HG03378 (cell line): ENCODE measurements at regions not wholly inside any gene's neighbourhood (a gene's known extent, or its start where the extent isn't known, plus 50 kb on each side); places are given as distances from the start of the nearest gene placed in this dataset.
"Not testable (repeated sequence)": the region's sequence is repeated elsewhere in the genome, so short reads cannot be mapped to it uniquely, and the experiment has no call there.

Experiments used
- ATAC-seq: cut with Tn5 transposase; IDR thresholded peaks from one replicate; pipeline ENCODE4 v1.9.1; 2021; ENCODE audit warnings: mild to moderate bottlenecking, moderate library complexity; ENCODE audit not compliant: unreplicated experiment

DNA sequence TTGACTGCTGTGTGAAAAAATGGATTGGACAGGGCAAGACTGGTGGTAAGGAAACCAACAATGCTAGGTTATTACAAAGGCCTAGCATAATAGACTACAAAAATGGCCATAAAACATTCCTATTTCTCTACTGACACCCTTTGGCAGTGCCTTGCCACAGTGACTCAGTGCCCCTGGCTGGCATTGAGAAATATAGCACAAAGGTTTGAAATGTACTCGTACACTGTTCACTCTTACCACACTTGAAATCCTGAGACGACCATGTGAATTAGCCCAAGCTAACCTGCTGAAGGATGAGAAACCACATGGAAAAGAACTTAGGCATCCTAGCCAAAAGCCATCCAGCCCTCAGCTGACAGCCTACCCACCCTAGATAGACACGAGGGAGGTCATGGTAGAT lies 149.8 kb upstream of the PALMD start:
- ATAC-seq: no peak

DNA sequence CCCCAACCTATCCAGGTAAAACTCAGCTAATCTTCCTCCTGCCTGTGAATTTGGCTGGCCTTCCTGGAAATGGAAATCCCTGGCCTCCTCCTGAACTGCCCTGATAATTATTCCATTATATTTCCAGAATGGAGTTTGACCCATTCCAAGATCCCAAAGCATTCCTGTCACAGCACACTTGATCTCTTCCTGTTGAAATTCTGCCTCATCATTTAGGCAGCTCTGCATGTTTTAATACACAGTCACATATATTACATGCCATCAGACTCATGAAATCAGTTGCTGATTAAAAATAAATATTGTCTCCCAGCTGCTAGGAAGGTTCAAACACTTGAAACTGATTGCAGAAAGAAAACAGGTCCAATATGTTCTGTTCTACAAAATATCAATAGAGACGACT lies 148.2 kb upstream of the PALMD start:
- no peak for ATAC-seq

DNA sequence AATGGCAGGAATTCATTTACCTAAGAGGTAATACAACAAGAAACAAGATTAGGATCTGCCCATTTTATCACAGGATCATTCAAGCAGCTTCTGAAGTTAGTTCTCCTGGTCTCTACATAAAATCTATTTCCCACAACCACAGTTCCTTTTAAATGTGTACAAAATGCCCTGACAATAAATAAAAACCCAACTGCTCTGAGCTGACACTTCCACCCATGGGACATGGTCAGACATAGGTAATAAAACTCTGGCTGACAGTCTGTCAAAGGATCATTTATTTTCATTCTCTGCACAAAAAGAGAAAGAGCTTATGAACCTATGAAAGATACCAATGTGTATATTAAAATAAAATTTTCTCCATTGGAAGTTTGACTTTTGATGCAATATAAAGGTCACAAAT lies 145.4 kb upstream of the PALMD start:
- ATAC-seq: no peak

DNA sequence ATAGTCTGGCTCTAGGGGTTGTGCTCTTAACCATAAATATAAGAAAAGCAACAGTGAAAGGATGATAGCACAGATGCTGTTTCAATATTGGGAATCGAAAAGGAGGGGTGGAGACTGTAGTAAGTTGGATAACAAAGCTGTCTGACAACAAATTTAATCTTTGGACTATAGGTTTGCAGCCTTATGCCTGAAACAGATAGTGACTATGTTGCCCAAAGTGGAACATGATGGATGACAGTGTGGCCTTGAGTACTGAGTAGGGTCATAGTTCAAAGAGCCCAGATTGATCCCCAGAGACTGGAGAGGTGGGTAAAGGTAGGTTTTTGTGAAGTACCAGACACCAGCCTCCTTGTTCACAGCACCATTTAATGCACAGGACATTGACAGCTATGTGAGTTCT lies 144.0 kb upstream of the PALMD start:
- no peak for ATAC-seq

DNA sequence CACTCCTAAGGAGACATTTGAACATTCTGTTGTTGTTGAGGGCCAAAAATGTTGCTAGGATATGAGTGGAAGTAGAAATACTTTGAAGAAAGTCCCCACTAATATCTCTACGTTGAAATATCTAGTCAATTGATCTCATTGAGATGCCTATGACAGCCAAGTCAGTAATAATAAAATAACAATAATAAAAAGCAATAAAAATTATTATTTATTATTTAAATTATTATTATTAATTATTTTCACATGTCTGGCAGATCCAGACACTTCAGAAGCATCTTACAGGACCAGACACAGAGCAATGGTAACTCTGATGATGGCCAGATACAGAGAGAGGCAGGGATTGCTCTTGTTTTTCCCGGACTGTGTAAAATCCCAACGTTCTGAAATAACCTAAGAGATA lies 143.5 kb upstream of the PALMD start:
- ATAC-seq: no peak

DNA sequence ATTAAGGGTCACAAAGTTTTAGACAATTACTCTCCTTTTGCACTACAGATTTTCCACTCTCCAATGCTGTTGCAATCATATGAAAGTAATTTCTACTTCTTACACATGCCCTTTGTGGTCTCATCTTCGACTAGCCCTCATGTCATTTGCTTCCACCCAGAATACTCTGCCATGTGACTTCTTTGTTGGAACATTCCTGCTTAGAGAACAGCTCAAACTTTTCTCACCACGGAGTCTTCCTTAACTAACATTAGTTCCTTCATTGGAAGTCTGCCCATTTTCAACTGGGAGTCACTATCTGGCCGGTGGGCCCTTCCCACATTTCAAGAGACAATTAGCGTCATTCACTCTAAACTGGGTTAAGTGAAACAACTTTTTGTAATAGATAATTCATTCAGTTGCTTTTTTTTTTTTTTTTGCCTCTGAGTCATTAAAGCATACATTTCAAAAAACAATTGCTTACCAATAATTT lies 142.6 kb upstream of the PALMD start:
- ATAC-seq: no peak

DNA sequence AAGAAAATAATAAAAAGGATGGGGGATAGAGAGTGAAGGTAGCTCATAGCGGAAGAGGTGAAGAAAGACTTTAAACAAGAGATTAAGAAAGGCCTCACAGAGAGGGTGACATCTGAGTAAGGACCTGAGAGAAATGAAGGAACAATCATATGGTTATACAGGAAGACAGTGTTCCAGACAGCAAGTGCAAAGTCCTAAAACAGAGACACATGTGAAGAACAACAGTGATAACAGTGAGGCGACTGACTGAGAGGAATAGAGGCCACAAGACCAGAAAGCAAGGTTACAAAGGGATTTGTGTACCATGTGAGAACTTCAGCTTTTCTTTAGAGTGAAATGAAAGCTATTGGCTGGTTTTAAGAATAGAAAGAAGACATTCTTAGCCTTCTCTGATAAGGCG lies 141.6 kb upstream of the PALMD start:
- ATAC-seq: no peak

DNA sequence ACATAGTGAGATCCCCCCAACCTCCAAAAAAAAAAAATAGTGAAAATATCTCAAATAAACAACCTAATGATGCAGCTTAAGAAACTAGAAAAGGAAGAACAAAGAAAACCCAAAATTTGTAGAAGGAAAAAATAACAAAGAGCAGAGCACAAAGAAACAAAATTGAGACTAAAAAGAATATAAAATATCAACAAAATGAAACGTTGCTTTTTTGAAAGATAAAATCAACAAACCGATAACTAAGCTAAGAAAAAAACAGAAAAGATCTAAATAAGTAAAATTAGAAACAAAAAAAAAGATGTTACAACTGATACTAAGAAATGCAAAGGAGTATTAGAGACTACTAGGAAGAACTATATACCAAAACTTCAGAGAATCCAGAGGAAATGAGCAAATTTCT lies 139.3 kb upstream of the PALMD start:
- ATAC-seq: no peak

DNA sequence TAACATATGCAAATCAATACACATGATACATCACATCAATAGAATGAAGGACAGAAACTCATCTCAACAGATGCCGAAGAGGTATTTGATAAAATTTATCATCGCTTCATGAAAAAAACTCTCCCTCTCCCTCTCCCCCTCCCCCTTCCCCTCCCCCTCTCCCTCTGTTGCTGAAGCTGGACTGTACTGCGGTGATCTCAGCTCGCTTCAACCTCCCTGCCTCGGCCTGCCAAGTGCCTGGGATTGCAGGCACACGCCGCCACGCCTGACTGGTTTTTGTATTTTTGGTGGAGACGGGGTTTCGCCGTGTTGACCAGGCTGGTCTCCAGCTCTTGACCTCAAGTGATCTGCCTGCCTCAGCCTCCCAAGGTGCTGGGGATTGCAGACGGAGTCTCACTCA lies 138.5 kb upstream of the PALMD start:
- ATAC-seq: not testable (repeated sequence)

DNA sequence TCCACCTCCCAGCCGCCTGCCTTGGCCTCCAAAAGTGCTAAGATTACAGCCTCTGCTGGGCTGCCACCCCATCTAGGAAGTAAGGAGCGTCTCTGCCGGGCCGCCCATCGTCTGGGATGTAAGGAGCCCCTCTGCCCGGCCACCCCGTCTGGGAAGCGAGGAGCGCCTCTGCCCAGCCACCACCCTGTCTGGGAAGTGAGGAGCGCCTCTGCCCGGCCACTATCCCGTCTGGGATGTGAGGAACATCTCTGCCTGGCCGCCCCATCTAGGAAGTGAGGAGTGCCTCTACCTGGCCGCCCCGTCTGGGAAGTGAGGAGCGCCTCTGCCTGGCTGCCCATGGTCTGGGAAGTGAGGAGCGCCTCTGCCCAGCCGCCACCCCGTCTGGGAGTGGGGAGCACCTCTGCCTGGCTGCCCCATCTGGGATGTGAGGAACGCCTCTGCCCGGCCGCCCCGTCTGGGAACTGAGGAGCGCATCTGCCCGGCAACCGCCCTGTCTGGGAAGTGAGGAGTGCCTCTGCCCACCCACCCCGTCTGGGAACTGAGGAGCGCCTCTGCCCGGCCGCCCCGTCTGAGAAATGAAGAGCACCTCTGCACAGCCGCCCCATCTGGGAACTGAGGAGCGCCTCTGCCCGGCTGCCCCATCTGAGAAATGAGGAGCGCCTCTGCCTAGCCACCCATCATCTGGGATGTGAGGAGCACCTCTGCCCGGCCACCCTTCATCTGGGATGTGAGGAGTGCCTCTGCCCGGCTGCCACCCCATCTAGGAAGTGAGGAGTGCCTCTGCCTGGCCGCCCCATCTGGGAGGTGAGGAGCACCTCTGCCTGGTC lies 137.8 kb upstream of the PALMD start:
- no peak for ATAC-seq

DNA sequence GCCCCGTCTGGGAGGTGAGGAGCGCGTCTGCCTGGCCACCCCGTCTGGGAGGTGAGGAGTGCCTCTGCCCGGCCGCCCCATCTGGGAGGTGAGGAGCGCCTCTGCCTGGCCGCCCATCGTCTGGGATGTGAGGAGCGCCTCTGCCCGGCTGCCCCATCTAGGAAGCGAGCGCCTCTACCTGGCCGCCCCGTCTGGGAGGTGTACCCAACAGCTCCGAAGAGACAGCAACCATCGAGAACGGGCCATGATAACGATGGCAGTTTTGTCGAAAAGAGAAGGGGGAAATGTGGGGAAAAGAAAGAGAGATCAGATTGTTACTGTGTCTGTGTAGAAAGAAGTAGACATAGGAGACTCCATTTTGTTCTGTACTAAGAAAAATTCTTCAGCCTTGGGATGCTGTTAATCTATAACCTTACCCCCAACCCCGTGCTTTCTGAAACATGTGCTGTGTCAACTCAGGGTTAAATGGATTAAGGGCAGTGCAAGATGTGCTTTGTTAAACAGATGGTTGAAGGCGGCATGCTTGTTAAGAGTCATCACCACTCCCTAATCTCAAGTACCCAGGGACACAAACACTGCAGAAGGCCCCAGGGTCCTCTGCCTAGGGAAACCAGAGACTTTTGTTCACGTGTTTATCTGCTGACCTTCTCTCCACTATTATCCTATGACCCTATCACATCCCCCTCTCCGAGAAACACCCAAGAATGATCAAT lies 137.0 kb upstream of the PALMD start:
- ATAC-seq: not testable (repeated sequence)

DNA sequence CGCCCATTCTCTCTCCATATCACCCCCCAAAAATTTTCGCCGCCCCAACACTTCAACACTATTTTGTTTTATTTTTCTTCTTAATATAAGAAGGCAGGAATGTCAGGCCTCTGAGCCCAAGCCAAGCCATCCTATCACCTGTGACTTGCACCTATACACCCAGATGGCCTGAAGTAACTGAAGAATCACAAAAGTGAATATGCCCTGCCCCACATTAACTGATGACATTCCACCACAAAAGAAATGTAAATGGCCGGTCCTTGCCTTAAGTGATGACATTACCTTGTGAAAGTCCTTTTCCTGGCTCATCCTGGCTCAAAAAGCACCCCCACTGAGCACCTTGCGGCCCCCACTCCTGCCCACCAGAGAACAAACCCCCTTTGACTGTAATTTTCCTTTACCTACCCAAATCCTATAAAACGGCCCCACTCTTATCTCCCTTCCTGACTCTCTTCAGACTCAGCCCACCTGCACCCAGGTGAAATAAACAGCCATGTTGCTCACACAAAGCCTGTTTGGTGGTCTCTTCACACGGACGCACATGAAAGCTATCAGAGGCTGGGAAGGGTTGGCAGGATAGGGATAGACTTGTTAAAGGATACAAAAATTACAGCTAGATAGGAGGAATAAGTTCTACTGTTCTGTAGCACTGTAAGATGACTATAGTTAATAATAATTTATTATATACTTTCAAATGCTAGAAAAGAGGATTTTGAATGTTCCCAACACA lies 130.9 kb upstream of the PALMD start:
- not testable (repeated sequence) for ATAC-seq

DNA sequence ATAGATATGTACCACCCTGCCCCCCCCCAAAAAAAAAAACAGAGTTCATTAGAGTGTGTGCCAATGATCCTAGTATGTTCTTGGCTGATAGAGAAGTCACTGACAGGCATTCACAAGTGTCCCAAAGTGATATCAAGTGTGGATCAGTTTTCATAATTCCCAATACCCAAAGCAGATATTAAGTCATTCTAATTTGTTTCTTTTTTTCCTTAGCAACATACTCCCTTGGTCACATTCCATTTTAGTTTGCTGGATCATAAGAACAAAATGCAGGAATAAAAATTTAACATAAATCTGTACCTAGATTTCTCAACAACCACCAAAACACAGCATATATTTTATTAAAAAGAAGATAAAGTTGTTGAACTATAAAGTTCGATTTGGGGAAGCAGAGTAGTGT lies 129.8 kb upstream of the PALMD start:
- ATAC-seq: no peak

DNA sequence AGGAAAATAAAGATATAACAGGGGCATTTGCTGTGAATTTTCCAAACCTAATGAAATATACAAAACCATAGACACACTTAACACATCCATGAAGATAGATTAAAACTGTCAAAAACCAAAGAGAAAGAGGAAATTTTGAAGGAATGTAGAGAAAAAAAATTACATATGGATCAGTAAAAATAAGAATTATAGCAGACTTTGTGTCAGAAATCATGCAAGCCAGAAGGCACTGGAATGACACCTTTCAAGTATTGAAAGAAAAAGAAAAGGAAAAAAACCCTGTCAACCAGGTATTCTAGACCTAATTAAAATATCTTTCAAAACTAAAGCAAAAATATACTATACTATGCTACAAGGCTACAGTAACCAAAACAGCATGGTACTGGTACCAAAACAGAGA lies 125.8 kb upstream of the PALMD start:
- ATAC-seq: no peak

DNA sequence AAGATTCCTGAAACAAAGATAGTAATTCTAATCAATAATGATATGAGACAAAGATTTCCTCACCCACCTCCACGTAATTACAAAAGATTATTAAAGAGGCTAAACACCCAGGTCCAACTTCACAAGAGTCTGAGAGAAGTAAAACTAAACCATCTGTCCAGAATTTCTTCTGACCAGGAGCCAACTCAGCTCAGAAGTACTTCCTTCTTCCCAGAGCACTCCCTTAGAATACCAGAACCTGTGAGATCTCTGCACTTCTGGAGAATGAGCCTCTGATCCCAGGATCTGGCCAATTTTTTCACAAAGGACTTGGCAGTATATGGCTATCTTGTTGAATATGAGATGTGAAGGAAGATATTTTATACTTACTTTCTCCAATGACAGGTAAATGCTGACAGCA lies 120.6 kb upstream of the PALMD start:
- no peak for ATAC-seq

DNA sequence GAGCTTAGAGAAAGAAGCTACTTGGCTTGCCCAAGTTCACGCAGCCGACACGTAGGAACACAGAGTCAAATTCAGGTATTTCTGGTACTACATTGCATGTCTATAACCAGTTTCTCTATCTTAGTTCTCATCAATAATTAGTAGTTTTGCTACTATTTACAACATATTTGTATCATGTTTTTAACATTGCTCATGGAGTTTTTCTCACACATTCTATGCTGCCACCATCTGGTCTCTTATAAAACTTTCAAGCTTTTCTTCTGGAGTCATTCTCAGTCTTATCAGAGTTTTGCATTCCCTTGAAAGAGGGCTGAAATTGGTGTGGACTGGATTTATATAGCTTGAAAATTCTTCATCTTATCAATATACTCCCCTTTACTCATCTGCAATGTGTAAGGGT lies 118.8 kb upstream of the PALMD start:
- ATAC-seq: no peak

DNA sequence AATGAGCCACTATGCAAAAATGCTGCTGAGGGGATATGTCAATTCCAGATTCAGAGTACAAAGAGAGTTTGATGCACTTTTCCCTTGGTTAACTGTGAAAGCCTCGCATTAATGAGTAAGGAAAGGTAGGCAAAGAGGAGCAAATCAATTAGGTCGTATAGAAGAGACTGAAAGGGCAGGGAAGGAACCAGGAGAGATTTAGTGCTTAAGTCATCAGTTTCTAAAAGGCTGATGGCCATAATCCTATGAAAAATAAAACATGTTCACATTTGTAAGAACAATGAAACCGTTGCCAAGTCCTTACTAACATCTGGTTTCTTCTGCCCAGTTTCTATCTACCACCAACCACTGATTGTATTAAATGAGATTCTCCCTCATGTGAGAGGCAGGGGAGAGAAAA lies 118.4 kb upstream of the PALMD start:
- no peak for ATAC-seq

DNA sequence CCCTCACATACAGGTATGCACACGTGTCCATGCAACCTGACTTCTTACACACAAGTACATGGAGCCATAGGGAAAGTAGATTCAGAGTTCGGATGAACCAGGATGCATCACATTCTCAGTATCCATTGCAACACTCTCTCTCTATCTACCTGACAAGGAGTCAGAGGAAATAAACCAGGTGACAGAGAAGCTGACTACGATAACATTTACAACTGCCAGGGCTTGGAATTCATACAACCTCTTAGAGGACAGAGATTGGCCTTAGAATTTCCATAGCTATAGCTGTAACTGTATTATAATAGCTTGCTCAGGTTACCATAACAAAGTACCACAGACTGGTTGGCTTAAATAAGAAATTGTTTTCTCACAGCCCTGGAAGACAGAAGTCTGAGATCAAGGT lies 116.9 kb upstream of the PALMD start:
- ATAC-seq: no peak

DNA sequence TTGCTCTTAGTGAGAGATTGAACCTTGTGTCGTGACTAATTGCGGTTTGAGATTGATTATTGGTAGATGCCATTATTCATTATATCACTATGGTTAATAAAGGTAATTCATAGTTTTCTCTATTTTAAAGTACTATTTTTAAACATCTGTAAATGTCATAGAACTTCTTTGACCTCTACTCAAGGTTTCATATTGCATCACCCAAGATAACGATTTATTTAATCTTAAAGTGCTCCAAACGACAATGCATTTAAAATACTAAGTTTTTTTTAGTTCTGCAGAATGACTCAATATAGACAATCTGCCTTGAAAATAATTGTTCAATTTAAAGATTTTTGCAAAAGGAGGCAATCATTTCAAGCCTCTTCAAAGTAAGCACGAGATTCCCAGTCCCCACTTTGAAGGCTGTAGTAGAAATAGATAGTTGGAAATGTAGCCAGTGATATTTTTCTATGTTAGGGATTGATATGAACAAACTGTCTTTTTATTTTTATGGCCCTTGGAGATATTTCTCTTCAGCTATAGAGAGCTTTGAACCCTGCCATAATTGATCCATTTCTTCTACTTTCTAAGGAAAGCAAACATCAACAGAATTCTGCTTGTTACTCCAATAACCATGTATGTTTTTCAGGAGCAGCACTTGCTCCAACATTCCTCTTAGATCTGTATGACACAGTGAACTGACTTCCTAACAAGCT lies 114.2 kb upstream of the PALMD start:
- ATAC-seq: no peak

DNA sequence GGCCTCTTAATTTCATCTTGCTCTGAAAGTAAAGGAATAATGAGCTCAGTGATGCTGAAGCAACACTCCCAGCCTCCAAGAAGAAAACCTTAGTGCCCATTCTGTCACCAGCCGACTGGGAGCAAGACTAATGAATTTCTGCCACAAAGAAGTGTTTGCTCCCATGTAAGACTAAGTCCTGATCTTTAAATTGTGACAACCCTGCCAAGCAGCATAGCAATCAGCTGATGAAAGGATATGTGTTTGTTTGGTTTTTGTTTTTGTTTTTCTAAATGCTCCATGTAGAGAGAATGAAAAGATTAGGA lies 113.7 kb upstream of the PALMD start:
- no peak for ATAC-seq

DNA sequence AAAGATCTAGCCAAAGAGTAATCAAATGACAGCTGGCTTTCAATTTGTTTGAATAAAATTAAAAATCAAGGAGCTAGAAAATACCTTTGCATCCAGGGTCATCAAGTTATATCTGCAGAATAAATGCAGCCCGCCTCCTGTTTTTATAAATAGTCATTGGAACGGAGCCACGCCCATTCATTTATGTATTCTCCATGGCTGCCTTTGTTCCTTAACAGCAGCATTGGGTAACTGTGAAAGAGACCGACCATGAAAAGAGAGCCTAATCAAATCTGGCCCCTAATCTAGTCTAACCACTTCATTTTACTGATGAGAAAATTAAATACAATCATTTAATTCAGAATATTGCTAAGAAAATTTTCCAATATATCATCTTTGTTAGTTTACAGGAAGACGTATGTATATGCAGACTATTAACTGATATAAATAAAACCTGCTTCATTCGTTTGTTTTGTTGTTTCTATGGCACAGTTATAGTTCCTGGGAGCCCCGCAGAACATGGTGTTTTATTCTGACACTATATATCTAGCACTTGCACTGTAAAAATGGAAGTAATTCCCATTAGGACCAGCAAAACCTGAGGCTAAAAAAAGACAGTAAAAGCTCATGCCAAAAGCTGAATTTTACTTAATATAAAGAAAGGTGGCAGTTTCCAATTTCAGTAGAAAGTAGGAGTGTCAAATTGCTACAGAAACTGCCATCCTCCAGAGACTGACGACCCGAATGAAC lies 111.8 kb upstream of the PALMD start:
- ATAC-seq: no peak
